Prostate gland (tissue), 2 donors: ENCODE measurements at regions not wholly inside any gene's neighbourhood (a gene's known extent, or its start where the extent isn't known, plus 50 kb on each side); places are given as distances from the start of the nearest gene placed in this dataset.
"Not testable (repeated sequence)": the region's sequence is repeated elsewhere in the genome, so short reads cannot be mapped to it uniquely, and the experiment has no call there.

ENCODE experiments used
- DNase-seq: peaks from one replicate; pipeline ENCODE4 v3.0.0-alpha.2; 2019; ENCODE audit warnings: low spot score
- H3K27ac ChIP-seq, 2 donors: fragments of 200-600 bp; sonication (generic); 2 replicates each; pipeline ENCODE4 v1.5.1; 2017 to 2019
- H3K27me3 ChIP-seq: fragments of 200-600 bp; sonication (generic); replicated peaks from 2 replicates; pipeline ENCODE4 v1.5.1; 2019; ENCODE audit not compliant: insufficient read depth
- H3K36me3 ChIP-seq, 2 donors: fragments of 200-600 bp; sonication (generic); 1 replicate in 1 of 2; 2 replicates in 1 of 2; pipeline versions ENCODE4 v1.5.1 to v1.8.1; 2017 to 2019
- H3K4me1 ChIP-seq: fragments of 200-600 bp; sonication (generic); replicated peaks from 2 replicates; pipeline ENCODE4 v1.5.1; 2019
- H3K4me3 ChIP-seq, 2 donors: fragments of 200-600 bp; sonication (generic); 2 replicates each; pipeline ENCODE4 v1.5.1; 2017 to 2019
- H3K9me3 ChIP-seq: fragments of 200-600 bp; sonication (generic); 2 replicates; pipeline ENCODE4 v1.5.1; 2017
- POLR2A ChIP-seq: fragments of 450-650 bp; IDR thresholded peaks from one replicate; pipeline ENCODE4 v1.6.1; 2016; ENCODE audit warnings: antibody characterized with exemption, mild to moderate bottlenecking
- POLR2AphosphoS5 ChIP-seq: sonication (generic); formaldehyde crosslinking; IDR thresholded peaks from one replicate; pipeline ENCODE4 v1.6.1; 2017; ENCODE audit warnings: antibody characterized with exemption
- WGBS: methylation state at CpG from one replicate; pipeline ENCODE4 v1.1.5; 2018; 5-methylcytosine and 5-hydroxymethylcytosine counted together
- intact Hi-C: fragments of 100-400 bp; cut with DNase I; formaldehyde crosslinking; loops from one replicate; pipeline ENCODE4 v1.14.2; 2022
- TF ChIP-seq, protein P1 (sequence below), 4 experiments: fragments of 200-600 bp in 2 of 4; fragments of 450-650 bp in 2 of 4; sonication (generic) in 2 of 4; IDR thresholded peaks; 1 replicate in 3 of 4; 2 replicates in 1 of 4; pipeline ENCODE4 v1.5.1; 2016 to 2019; ENCODE audit warnings: antibody characterized with exemption in 4 of 4, mild to moderate bottlenecking in 2 of 4, moderate library complexity in 2 of 4

- intact Hi-C loops, result no loop called here
- no peaks in the 10 kb centered on the region for H3K27me3 ChIP-seq
- no peaks in the 10 kb centered on the region for H3K9me3 ChIP-seq
- no peaks in the 10 kb centered on the region for H3K36me3 ChIP-seq
- H3K4me3 ChIP-seq, result no peak overlapping the region
- DNase-seq, result peak; percentile 13
- TF ChIP-seq POLR2AphosphoS5 (peak; percentile 56), POLR2A (no peak)
- 33% methylated on average over 2 of the region's 2 CpGs for WGBS
- no peaks in the 10 kb centered on the region for H3K4me1 ChIP-seq
- H3K27ac ChIP-seq, result no peak overlapping the region
Observed at GRCh38 chr9:87386490-87387025, 111.1 kb upstream of the DAPK1 start.

DNA sequence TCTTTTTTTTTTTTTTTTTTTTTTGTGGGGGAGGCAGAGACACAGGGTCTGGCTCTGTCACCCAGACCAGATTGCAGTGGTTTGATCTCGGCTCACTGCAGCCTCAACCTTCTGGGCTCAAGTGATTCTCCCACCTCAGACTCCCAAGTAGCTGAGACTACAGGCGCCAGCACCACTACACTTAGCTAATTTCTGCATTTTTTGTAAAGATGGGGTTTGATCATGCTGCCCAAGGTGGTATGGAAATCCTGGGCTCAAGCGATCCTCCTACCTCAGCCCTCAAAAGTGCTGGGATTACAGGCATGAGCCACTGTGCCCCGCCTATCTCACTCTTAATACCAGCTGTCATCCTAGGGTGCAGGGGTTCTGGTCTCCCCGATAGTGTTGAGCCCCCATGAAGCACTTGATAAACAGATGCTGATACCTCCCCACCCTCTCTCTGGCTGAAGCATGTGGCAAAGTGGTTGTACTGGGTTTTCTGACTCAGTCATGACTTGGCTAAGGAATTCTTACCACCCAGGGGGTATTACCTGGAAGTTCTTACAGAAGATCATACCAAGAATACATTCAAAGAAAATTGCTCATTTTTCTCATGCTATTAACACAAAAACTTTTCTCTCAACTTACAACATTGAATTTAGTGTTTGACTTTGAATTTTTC is 110.2 kb upstream of the DAPK1 start:
- DNase-seq, result no peak
- no peaks in the 10 kb centered on the region for H3K36me3 ChIP-seq
- no peak overlapping the region for H3K27ac ChIP-seq
- no peak overlapping the region for H3K4me3 ChIP-seq
- no peaks in the 10 kb centered on the region for H3K27me3 ChIP-seq
- no peaks in the 10 kb centered on the region for H3K4me1 ChIP-seq
- no peaks in the 10 kb centered on the region for H3K9me3 ChIP-seq
- TF ChIP-seq, protein P1, sequence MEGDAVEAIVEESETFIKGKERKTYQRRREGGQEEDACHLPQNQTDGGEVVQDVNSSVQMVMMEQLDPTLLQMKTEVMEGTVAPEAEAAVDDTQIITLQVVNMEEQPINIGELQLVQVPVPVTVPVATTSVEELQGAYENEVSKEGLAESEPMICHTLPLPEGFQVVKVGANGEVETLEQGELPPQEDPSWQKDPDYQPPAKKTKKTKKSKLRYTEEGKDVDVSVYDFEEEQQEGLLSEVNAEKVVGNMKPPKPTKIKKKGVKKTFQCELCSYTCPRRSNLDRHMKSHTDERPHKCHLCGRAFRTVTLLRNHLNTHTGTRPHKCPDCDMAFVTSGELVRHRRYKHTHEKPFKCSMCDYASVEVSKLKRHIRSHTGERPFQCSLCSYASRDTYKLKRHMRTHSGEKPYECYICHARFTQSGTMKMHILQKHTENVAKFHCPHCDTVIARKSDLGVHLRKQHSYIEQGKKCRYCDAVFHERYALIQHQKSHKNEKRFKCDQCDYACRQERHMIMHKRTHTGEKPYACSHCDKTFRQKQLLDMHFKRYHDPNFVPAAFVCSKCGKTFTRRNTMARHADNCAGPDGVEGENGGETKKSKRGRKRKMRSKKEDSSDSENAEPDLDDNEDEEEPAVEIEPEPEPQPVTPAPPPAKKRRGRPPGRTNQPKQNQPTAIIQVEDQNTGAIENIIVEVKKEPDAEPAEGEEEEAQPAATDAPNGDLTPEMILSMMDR (IDR thresholded peaks at IDR 0.05), result no peak
- no peak for TF ChIP-seq POLR2A
- no peak for TF ChIP-seq POLR2AphosphoS5
- WGBS, result 95% methylated on average over 5 of the region's 5 CpGs
- intact Hi-C loops, result no loop called here

- H3K4me1 ChIP-seq, H3K4me3 ChIP-seq, intact Hi-C loops, H3K27ac ChIP-seq, DNase-seq, H3K36me3 ChIP-seq, H3K9me3 ChIP-seq, H3K27me3 ChIP-seq: not testable (repeated sequence)
- WGBS, result 96% methylated on average over 8 of the region's 8 CpGs
Observed at GRCh38 chr9:87388708-87389107, 109.0 kb upstream of the DAPK1 start.

DNA sequence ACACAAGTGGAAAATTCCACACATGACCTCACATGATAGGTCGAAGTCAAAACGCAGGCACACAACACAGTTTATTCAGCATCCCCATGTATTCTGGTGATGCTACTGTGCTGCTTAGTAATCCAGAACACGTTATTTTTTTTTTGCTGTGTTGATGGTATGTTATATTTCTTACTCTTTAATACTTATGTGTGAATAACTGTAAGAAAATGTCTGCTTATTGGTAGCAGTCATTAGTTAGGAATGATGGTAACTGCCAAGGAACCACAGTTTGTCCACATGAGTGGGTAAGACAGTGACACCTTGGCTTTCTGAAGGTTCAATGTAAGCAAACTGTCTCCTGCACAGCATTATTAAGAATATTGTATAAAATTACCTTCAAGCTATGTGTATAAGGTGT is 107.7 kb upstream of the DAPK1 start:
- 94% methylated on average over 3 of the region's 3 CpGs for WGBS
- Histone ChIP-seq H3K9me3 (no peaks in the 10 kb centered on the region), H3K36me3 (no peaks in the 10 kb centered on the region), H3K27me3 (no peaks in the 10 kb centered on the region), H3K27ac (no peak overlapping the region), H3K4me1 (no peaks in the 10 kb centered on the region), H3K4me3 (no peak overlapping the region)
- DNase-seq, result no peak
- intact Hi-C loops, result no loop called here
- TF ChIP-seq POLR2AphosphoS5 (no peak), POLR2A (no peak)
- TF ChIP-seq, protein P1 (IDR thresholded peaks at IDR 0.05), result no peak

- TF ChIP-seq, protein P1 (IDR thresholded peaks at IDR 0.05), result no peak
- no peak for TF ChIP-seq POLR2A
- no peak for TF ChIP-seq POLR2AphosphoS5
- H3K9me3 ChIP-seq, result no peaks in the 10 kb centered on the region
Observed at GRCh38 chr9:87390361-87390760, 107.3 kb upstream of the DAPK1 start.

GRCh38 chr9:87392086-87392485 is 105.6 kb upstream of the DAPK1 start:
- TF ChIP-seq POLR2AphosphoS5, result no peak
- TF ChIP-seq, protein P1 (IDR thresholded peaks at IDR 0.05), result no peak
- TF ChIP-seq POLR2A, result no peak
- intact Hi-C loops, result no loop called here
- Histone ChIP-seq H3K36me3 (no peaks in the 10 kb centered on the region), H3K4me3 (no peak overlapping the region), H3K27ac (no peak overlapping the region), H3K9me3 (no peaks in the 10 kb centered on the region), H3K27me3 (no peaks in the 10 kb centered on the region), H3K4me1 (peaks cover 2% of the 10 kb centered on the region)
- 77% methylated on average over 2 of the region's 2 CpGs for WGBS
- no peak for DNase-seq

More at GRCh38 chr9:87390361-87390760, 107.3 kb upstream of the DAPK1 start:
- intact Hi-C loops, result no loop called here
- no peaks in the 10 kb centered on the region for H3K4me1 ChIP-seq
- no peak for DNase-seq
- H3K4me3 ChIP-seq, result no peak overlapping the region
- no peaks in the 10 kb centered on the region for H3K27me3 ChIP-seq
- H3K27ac ChIP-seq, result no peak overlapping the region
- H3K36me3 ChIP-seq, result no peaks in the 10 kb centered on the region
- WGBS, result 71% methylated on average over 2 of the region's 2 CpGs
